ENCODE measurements at regions not wholly inside any gene's neighbourhood (a gene's known extent, or its start where the extent isn't known, plus 50 kb on each side); places are given as distances from the start of the nearest gene placed in this dataset.

DNA sequence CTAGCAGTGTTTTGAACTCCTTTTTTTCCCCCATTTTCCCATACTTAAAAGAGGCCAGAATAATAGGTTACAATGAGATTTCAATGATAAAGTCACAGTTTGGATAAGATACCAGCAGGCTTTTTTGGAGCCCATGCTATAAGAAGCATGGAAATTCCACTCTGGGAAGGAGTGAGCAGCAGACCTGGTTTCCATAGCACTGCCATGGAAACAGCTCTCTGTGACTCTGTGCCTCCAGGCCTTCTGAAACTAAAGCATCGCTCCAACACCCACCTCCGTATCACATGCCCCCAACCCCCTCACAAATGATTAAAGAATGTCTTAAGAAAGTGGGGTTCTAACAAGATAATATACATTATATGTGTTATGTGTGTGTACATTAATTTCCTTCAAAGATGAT, 165.0 kb downstream of the GRIN2B start:
- Histone ChIP-seq H3K36me3 (no peaks in the 10 kb centered on the region), H3K27me3 (no peaks in the 10 kb centered on the region), H3K4me3 (no peak overlapping the region), H3K27ac (no peak overlapping the region), H3K9me3 (no peaks in the 10 kb centered on the region), H3K4me1 (no peaks in the 10 kb centered on the region)
- DNase-seq (ENCODE audit: low spot score), result no peak
- TF ChIP-seq, protein P1, sequence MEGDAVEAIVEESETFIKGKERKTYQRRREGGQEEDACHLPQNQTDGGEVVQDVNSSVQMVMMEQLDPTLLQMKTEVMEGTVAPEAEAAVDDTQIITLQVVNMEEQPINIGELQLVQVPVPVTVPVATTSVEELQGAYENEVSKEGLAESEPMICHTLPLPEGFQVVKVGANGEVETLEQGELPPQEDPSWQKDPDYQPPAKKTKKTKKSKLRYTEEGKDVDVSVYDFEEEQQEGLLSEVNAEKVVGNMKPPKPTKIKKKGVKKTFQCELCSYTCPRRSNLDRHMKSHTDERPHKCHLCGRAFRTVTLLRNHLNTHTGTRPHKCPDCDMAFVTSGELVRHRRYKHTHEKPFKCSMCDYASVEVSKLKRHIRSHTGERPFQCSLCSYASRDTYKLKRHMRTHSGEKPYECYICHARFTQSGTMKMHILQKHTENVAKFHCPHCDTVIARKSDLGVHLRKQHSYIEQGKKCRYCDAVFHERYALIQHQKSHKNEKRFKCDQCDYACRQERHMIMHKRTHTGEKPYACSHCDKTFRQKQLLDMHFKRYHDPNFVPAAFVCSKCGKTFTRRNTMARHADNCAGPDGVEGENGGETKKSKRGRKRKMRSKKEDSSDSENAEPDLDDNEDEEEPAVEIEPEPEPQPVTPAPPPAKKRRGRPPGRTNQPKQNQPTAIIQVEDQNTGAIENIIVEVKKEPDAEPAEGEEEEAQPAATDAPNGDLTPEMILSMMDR (IDR thresholded peaks at IDR 0.05), result no peak

DNA sequence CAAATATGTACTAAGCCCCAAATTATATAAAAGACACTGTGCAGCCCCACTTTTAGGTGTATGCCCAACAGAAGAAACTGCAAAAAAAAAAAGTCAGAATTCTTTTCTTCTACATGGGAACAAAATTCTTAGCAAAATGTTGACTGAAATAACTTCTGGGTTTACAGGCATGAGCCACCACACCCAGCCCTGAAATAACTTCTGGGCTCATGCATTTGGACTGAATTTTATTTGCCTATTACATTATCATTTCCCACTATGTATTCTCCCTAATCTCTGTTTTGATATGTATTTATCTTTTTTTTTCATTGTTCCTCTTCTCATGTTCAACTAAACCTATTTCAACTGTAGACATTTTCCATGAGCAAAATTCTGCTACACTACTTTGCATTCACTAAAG, 169.2 kb downstream of the GRIN2B start:
- H3K27me3 ChIP-seq, result no peaks in the 10 kb centered on the region
- H3K4me3 ChIP-seq, result no peak overlapping the region
- H3K4me1 ChIP-seq, result no peaks in the 10 kb centered on the region
- no peaks in the 10 kb centered on the region for H3K9me3 ChIP-seq
- H3K27ac ChIP-seq, result no peak overlapping the region
- no peak for DNase-seq (ENCODE audit: low spot score)
- no peaks in the 10 kb centered on the region for H3K36me3 ChIP-seq
- TF ChIP-seq, protein P1 (IDR thresholded peaks at IDR 0.05), result no peak

DNA sequence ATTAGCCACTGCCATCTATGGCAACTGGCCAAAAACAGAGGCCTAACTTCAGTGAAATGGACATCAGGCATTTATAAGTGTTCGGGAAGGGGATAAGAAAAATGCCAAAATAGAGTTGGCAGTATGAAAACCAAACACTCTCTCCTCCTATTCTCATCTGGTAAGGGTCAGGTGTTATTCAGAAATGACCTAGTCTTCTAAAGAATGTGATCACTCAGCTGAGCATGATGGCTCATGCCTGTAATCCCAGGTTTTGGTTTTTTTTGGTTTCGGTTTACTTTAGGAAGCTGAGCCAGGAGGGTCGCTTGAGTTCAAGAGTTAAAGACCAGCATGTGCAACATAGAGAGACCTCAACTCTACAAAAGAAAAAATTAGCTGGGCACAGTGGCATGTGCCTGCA, 170.3 kb downstream of the GRIN2B start:
- no peak for DNase-seq (ENCODE audit: low spot score)
- H3K9me3 ChIP-seq, result no peaks in the 10 kb centered on the region
- H3K27ac ChIP-seq, result no peak overlapping the region
- H3K27me3 ChIP-seq, result no peaks in the 10 kb centered on the region
- H3K4me3 ChIP-seq, result no peak overlapping the region
- no peaks in the 10 kb centered on the region for H3K36me3 ChIP-seq
- H3K4me1 ChIP-seq, result no peaks in the 10 kb centered on the region
- TF ChIP-seq, protein P1 (IDR thresholded peaks at IDR 0.05), result no peak

DNA sequence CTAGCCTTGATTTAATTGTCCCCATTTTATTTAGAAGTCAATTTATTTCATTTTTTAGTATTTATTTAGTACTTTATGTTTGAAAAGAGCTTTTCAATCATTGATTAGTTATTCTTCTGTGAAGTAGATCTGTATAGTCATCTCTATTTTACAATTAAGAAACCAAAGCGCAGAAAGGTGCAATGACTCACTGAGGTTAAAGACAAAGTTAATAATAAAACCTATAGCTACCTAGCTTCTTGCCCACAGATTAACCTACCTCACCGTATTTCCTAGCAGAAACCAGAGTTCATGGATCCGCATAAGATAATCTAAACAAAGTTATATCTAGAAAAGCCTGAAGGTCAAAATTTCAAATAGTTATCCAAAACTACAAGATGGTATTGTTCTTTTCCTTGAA, 176.4 kb downstream of the GRIN2B start:
- H3K36me3 ChIP-seq, result no peaks in the 10 kb centered on the region
- H3K4me1 ChIP-seq, result no peaks in the 10 kb centered on the region
- H3K27me3 ChIP-seq, result no peaks in the 10 kb centered on the region
- no peak for DNase-seq (ENCODE audit: low spot score)
- no peaks in the 10 kb centered on the region for H3K9me3 ChIP-seq
- TF ChIP-seq, protein P1 (IDR thresholded peaks at IDR 0.05), result no peak
- H3K4me3 ChIP-seq, result no peak overlapping the region
- H3K27ac ChIP-seq, result no peak overlapping the region

DNA sequence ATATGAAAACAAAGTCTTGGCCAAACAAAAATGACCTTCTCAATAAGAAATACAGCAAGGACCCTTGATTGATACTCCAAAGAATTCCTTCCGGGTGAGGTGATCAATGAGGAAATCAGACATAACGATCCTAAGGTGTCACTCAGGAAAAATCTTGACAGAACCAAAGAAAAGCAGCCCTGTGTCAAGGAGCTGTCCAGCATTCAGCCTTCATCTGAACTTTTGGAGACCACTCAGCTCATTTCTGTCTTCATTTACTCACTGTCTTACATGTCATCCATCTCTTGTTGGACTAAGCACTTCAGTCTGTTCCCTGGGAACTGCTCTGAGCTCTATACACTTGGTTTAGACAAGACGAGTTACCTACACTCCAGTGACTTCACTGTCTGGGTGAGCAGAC, 179.9 kb downstream of the GRIN2B start:
- no peaks in the 10 kb centered on the region for H3K4me1 ChIP-seq
- H3K4me3 ChIP-seq, result no peak overlapping the region
- H3K27me3 ChIP-seq, result no peaks in the 10 kb centered on the region
- no peaks in the 10 kb centered on the region for H3K36me3 ChIP-seq
- no peak overlapping the region for H3K27ac ChIP-seq
- H3K9me3 ChIP-seq, result no peaks in the 10 kb centered on the region
- TF ChIP-seq, protein P1 (IDR thresholded peaks at IDR 0.05), result no peak
- no peak for DNase-seq (ENCODE audit: low spot score)

DNA sequence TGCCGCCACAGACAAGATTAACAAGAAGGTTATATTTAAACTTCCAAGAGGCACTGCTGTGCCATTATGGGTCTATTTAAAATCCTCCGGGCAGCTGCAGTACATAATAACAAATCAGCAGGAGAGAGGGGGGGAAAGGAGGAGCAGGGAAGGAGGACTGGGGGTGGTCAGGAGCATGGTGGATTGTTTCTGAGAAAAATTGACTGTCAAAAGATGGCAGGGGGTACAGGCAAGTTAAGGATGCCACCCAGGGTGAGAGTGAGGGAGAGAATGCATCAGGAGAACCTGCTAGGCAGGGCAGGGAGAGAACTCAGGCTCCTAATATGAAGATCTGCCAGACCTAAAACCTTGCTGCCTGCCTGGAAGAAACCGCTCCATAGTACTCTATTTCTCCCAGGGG, 181.8 kb downstream of the GRIN2B start:
- no peak overlapping the region for H3K27ac ChIP-seq
- H3K27me3 ChIP-seq, result no peaks in the 10 kb centered on the region
- no peak overlapping the region for H3K4me3 ChIP-seq
- TF ChIP-seq, protein P1 (IDR thresholded peaks at IDR 0.05), result no peak
- H3K9me3 ChIP-seq, result no peaks in the 10 kb centered on the region
- DNase-seq (ENCODE audit: low spot score), result no peak
- no peaks in the 10 kb centered on the region for H3K4me1 ChIP-seq
- H3K36me3 ChIP-seq, result no peaks in the 10 kb centered on the region

Measured in right atrium auricular region (tissue), 2 donors.